Motor neuron (in vitro differentiated cells): ENCODE measurements at regions not wholly inside any gene's neighbourhood (a gene's known extent, or its start where the extent isn't known, plus 50 kb on each side); places are given as distances from the start of the nearest gene placed in this dataset.
"Not testable (repeated sequence)": the region's sequence is repeated elsewhere in the genome, so short reads cannot be mapped to it uniquely, and the experiment has no call there.

Source experiments
- ATAC-seq, 8 experiments: fragments of 200-7000 bp; cut with Tn5 transposase; replicated peaks in 6 of 8; 2 replicates each; pipeline ENCODE4 v1.8.0; 2021; ENCODE audit warnings: mild to moderate bottlenecking in 8 of 8, moderate library complexity in 8 of 8
- H3K27ac ChIP-seq, 2 donors: fragments of 250-450 bp; sonication (Bioruptor Pico); 2 replicates each; pipeline ENCODE4 v1.9.0; 2021; ENCODE audit warnings: antibody characterized with exemption in 2 of 2, mild to moderate bottlenecking in 2 of 2, moderate library complexity in 1 of 2
- H3K4me1 ChIP-seq, 2 donors: fragments of 250-450 bp; sonication (Bioruptor Pico); replicated peaks in 1 of 2; 2 replicates each; pipeline ENCODE4 v1.6.1; 2021; ENCODE audit warnings: antibody characterized with exemption in 2 of 2, mild to moderate bottlenecking in 2 of 2, moderate library complexity in 1 of 2
- H3K4me3 ChIP-seq, 5 donors: fragments of 250-450 bp; sonication (Bioruptor Pico); 2 replicates each; pipeline ENCODE4 v1.9.0; 2021; ENCODE audit warnings: antibody characterized with exemption in 5 of 5, mild to moderate bottlenecking in 5 of 5, moderate library complexity in 4 of 5
- WGBS, 10 experiments: fragments of 450-650 bp; shearing (Covaris generic); methylation state at CpG; one replicate each; pipeline ENCODE4 v1.0.0; 2022; 5-methylcytosine and 5-hydroxymethylcytosine counted together
- in situ Hi-C, 9 experiments: fragments of 400-800 bp; cut with MboI; loops; one replicate each; pipeline ENCODE4 v1.15.0; 2021; ENCODE audit warnings: low sequenced_read_pairs in 9 of 9, low pct_unique_long_range_greater_than_20kb in 2 of 9; ENCODE audit not compliant: unreplicated experiment in 9 of 9

- peaks cover 7 to 17% of the 10 kb centered on the region in 2 donors for H3K4me1 ChIP-seq
- in situ Hi-C loops, result loop anchor here in 1 of 9 experiments (25.0 kb wide), 1 partner anchor 106 kb away; no protein-coding TSS in a partner anchor
- 0 to 86% (median 46%) methylated on average over 1 to 2 of the region's 2 CpGs for WGBS, 10 experiments
- peak in 5 of 8 experiments; percentile 27 to 94 (median 78) for ATAC-seq
- no peak overlapping the region for H3K27ac ChIP-seq
- no peak overlapping the region for H3K4me3 ChIP-seq
Measured at GRCh38 chr15:26043018-26043417, 179.9 kb upstream of the ATP10A start.

- in situ Hi-C loops, result loop anchor here in 1 of 9 experiments (25.0 kb wide), 1 partner anchor 101 kb away; no protein-coding TSS in a partner anchor
- Histone ChIP-seq H3K4me1 (peaks cover 21 to 32% of the 10 kb centered on the region in 2 donors), H3K27ac (no peak overlapping the region), H3K4me3 (no peak overlapping the region)
- whole genome bisulfite sequencing, 10 experiments, result 10 to 83% (median 61%) methylated on average over 1 to 5 of the region's 6 CpGs; no CpG with 5 or more reads in 3 of the 10 experiments
- ATAC-seq, result peak in 5 of 8 experiments; percentile 10 to 57 (median 40)
Measured at GRCh38 chr15:26038693-26039092, 175.6 kb upstream of the ATP10A start.

- in situ Hi-C loops, result loop anchor here in 1 of 9 experiments (25.0 kb wide), 1 partner anchor 100 kb away; no protein-coding TSS in a partner anchor
- WGBS, 10 experiments, result 0 to 83% (median 32%) methylated on average over 1 of the region's 1 CpG; no CpG with 5 or more reads in 2 of the 10 experiments
- peak in 2 of 8 experiments; percentile 17 to 22 for ATAC-seq
Measured at GRCh38 chr15:26037369-26037768, 174.2 kb upstream of the ATP10A start.

GRCh38 chr15:26033493-26033892 lies 170.4 kb upstream of the ATP10A start:
- 31 to 86% (median 61%) methylated on average over 1 to 2 of the region's 2 CpGs; no CpG with 5 or more reads in 5 of the 10 experiments for WGBS, 10 experiments
- in situ Hi-C loops, result loop anchor here in 1 of 9 experiments (25.0 kb wide), 1 partner anchor 96 kb away; no protein-coding TSS in a partner anchor
- peak in 2 of 8 experiments; percentile 53 to 56 for ATAC-seq
- peaks cover 20 to 29% of the 10 kb centered on the region in 2 donors for H3K4me1 ChIP-seq
- no peak overlapping the region for H3K4me3 ChIP-seq
- no peak overlapping the region for H3K27ac ChIP-seq

More at GRCh38 chr15:26037369-26037768, 174.2 kb upstream of the ATP10A start:
- Histone ChIP-seq H3K4me1 (peaks cover 26 to 28% of the 10 kb centered on the region in 2 donors), H3K27ac (no peak overlapping the region), H3K4me3 (no peak overlapping the region)

GRCh38 chr15:26032162-26032846 lies 169.2 kb upstream of the ATP10A start:
- 23 to 100% (median 91%) methylated on average over 1 to 6 of the region's 9 CpGs; no CpG with 5 or more reads in 1 of the 10 experiments for WGBS, 10 experiments
- no peak overlapping the region for H3K27ac ChIP-seq
- H3K4me1 ChIP-seq, result peaks cover 23 to 30% of the 10 kb centered on the region in 2 donors
- no peak overlapping the region for H3K4me3 ChIP-seq
- in situ Hi-C loops, result loop anchor here in 1 of 9 experiments (25.0 kb wide), 1 partner anchor 95 kb away; no protein-coding TSS in a partner anchor
- no peak for ATAC-seq

GRCh38 chr15:26029586-26029985 lies 166.5 kb upstream of the ATP10A start:
- not testable (repeated sequence) for ATAC-seq, H3K27ac ChIP-seq, H3K4me3 ChIP-seq
- peaks cover 12 to 21% of the 10 kb centered on the region in 2 donors for H3K4me1 ChIP-seq
- 14 to 100% (median 80%) methylated on average over 1 to 5 of the region's 7 CpGs; no CpG with 5 or more reads in 1 of the 10 experiments for WGBS, 10 experiments
- in situ Hi-C loops, result loop anchor here in 1 of 9 experiments (25.0 kb wide), 1 partner anchor 92 kb away; no protein-coding TSS in a partner anchor

- WGBS, 10 experiments, result 71 to 100% (median 91%) methylated on average over 1 to 6 of the region's 6 CpGs; no CpG with 5 or more reads in 1 of the 10 experiments
- ATAC-seq, result no peak
- Histone ChIP-seq H3K27ac (no peak overlapping the region), H3K4me1 (peaks cover 12 to 21% of the 10 kb centered on the region in 2 donors), H3K4me3 (no peak overlapping the region)
- in situ Hi-C loops, result loop anchor here in 1 of 9 experiments (25.0 kb wide), 1 partner anchor 92 kb away; no protein-coding TSS in a partner anchor
Measured at GRCh38 chr15:26029146-26029545, 166.0 kb upstream of the ATP10A start.

- in situ Hi-C loops, result loop anchor here in 1 of 9 experiments (25.0 kb wide), 1 partner anchor 91 kb away; no protein-coding TSS in a partner anchor
- no peak overlapping the region for H3K27ac ChIP-seq
Measured at GRCh38 chr15:26028086-26028740, 165.1 kb upstream of the ATP10A start.

GRCh38 chr15:26026671-26027070 lies 163.5 kb upstream of the ATP10A start:
- WGBS, 10 experiments, result 0 to 100% (median 77%) methylated on average over 1 to 3 of the region's 3 CpGs; no CpG with 5 or more reads in 4 of the 10 experiments
- H3K27ac ChIP-seq, H3K4me3 ChIP-seq, ATAC-seq: not testable (repeated sequence)
- H3K4me1 ChIP-seq, result peaks cover 6 to 10% of the 10 kb centered on the region in 2 donors
- in situ Hi-C loops, result loop anchor here in 1 of 9 experiments (25.0 kb wide), 1 partner anchor 89 kb away; no protein-coding TSS in a partner anchor

More at GRCh38 chr15:26028086-26028740, 165.1 kb upstream of the ATP10A start:
- WGBS, 10 experiments, result 6 to 83% (median 65%) methylated on average over 3 to 13 of the region's 13 CpGs; no CpG with 5 or more reads in 2 of the 10 experiments
- peaks cover 6 to 13% of the 10 kb centered on the region in 2 donors for H3K4me1 ChIP-seq
- peak in 5 of 8 experiments; percentile 17 to 74 (median 58) for ATAC-seq
- no peak overlapping the region for H3K4me3 ChIP-seq

GRCh38 chr15:26024241-26024640 lies 161.1 kb upstream of the ATP10A start:
- WGBS, 10 experiments, result 40 to 100% (median 91%) methylated on average over 1 to 4 of the region's 4 CpGs; no CpG with 5 or more reads in 2 of the 10 experiments
- no peak for ATAC-seq
- no peak overlapping the region for H3K4me3 ChIP-seq
- in situ Hi-C loops, result no loop called here
- H3K4me1 ChIP-seq, result peaks cover 6 to 10% of the 10 kb centered on the region in 2 donors
- H3K27ac ChIP-seq, result no peak overlapping the region

GRCh38 chr15:26023691-26024090 lies 160.6 kb upstream of the ATP10A start:
- Histone ChIP-seq H3K4me1 (peaks cover 6% of the 10 kb centered on the region in 2 donors), H3K27ac (no peak overlapping the region), H3K4me3 (no peak overlapping the region)
- 21 to 100% (median 87%) methylated on average over 1 to 5 of the region's 5 CpGs; no CpG with 5 or more reads in 2 of the 10 experiments for WGBS, 10 experiments
- no peak for ATAC-seq
- in situ Hi-C loops, result no loop called here

- Histone ChIP-seq H3K4me3 (no peak overlapping the region), H3K27ac (no peak overlapping the region), H3K4me1 (peaks cover 2 to 3% of the 10 kb centered on the region in 2 donors)
- ATAC-seq, result no peak
- WGBS, 10 experiments, result 20 to 100% (median 91%) methylated on average over 1 to 8 of the region's 10 CpGs; no CpG with 5 or more reads in 1 of the 10 experiments
- in situ Hi-C loops, result no loop called here
Measured at GRCh38 chr15:26023231-26023630, 160.1 kb upstream of the ATP10A start.
